Peyer's patch (tissue), 4 donors: ENCODE measurements at regions not wholly inside any gene's neighbourhood (a gene's known extent, or its start where the extent isn't known, plus 50 kb on each side); places are given as distances from the start of the nearest gene placed in this dataset.

ENCODE experiments used
- DNase-seq, 3 donors: peaks; one replicate each; pipeline ENCODE4 v3.0.0-alpha.2; 2017 to 2019
- H3K27ac ChIP-seq, 4 donors: fragments of 200-600 bp; sonication (generic); one replicate each; pipeline ENCODE4 v1.5.1; 2016 to 2019
- H3K27me3 ChIP-seq, 2 donors: fragments of 200-600 bp; sonication (generic); one replicate each; pipeline ENCODE4 v1.5.1; 2019
- H3K36me3 ChIP-seq, 3 donors: fragments of 200-600 bp; sonication (generic); one replicate each; pipeline ENCODE4 v1.5.1; 2016 to 2019
- H3K4me1 ChIP-seq, 4 donors: fragments of 200-600 bp; sonication (generic); one replicate each; pipeline ENCODE4 v1.5.1; 2016 to 2019
- H3K4me3 ChIP-seq, 4 donors: fragments of 200-600 bp; sonication (generic); 1 replicate in 3 of 4; 2 replicates in 1 of 4; pipeline ENCODE4 v1.5.1; 2016 to 2019; ENCODE audit warnings: mild to moderate bottlenecking in 1 of 4
- H3K9me3 ChIP-seq, 4 donors: fragments of 200-600 bp; sonication (generic); one replicate each; pipeline ENCODE4 v1.5.1; 2016 to 2019; ENCODE audit warnings: mild to moderate bottlenecking in 1 of 4
- CTCF ChIP-seq, 6 experiments: fragments of 450-650 bp in 4 of 6; fragments of 200-600 bp in 2 of 6; sonication (generic) in 1 of 6; IDR thresholded peaks; one replicate each; pipeline ENCODE4 v1.5.1; 2017 to 2019; ENCODE audit warnings: antibody characterized with exemption in 6 of 6, mild to moderate bottlenecking in 3 of 6, moderate library complexity in 1 of 6
- POLR2A ChIP-seq, 2 donors: fragments of 450-650 bp; IDR thresholded peaks; one replicate each; pipeline ENCODE4 v1.5.1; 2017; ENCODE audit warnings: antibody characterized with exemption in 2 of 2, mild to moderate bottlenecking in 2 of 2, moderate library complexity in 2 of 2

- H3K4me3 ChIP-seq = no peak overlapping the region
- no peak for DNase-seq
- H3K36me3 ChIP-seq = no peaks in the 10 kb centered on the region
These were observed 461.2 kb downstream of the INHBA start for GRCh38 chr7:41241641-41242040.

GRCh38 chr7:41239596-41239995, 463.3 kb downstream of the INHBA start:
- TF ChIP-seq POLR2A (IDR thresholded peaks at IDR 0.05) = no peak
- no peak for TF ChIP-seq CTCF (IDR thresholded peaks at IDR 0.05)
- no peak for DNase-seq
- Histone ChIP-seq H3K4me1 (no peaks in the 10 kb centered on the region), H3K27ac (no peak overlapping the region), H3K4me3 (no peak overlapping the region), H3K36me3 (no peaks in the 10 kb centered on the region), H3K9me3 (no peaks in the 10 kb centered on the region), H3K27me3 (no peaks in the 10 kb centered on the region)

More at GRCh38 chr7:41241641-41242040, 461.2 kb downstream of the INHBA start:
- TF ChIP-seq CTCF (IDR thresholded peaks at IDR 0.05) = no peak
- no peak for TF ChIP-seq POLR2A (IDR thresholded peaks at IDR 0.05)
- Histone ChIP-seq H3K27ac (no peak overlapping the region), H3K4me1 (no peaks in the 10 kb centered on the region), H3K27me3 (no peaks in the 10 kb centered on the region), H3K9me3 (no peaks in the 10 kb centered on the region)

GRCh38 chr7:41238851-41239331, 464.0 kb downstream of the INHBA start:
- Histone ChIP-seq H3K4me1 (no peaks in the 10 kb centered on the region), H3K4me3 (no peak overlapping the region), H3K27ac (no peak overlapping the region), H3K36me3 (no peaks in the 10 kb centered on the region), H3K27me3 (no peaks in the 10 kb centered on the region), H3K9me3 (no peaks in the 10 kb centered on the region)
- TF ChIP-seq CTCF (IDR thresholded peaks at IDR 0.05) = no peak
- no peak for TF ChIP-seq POLR2A (IDR thresholded peaks at IDR 0.05)
- no peak for DNase-seq

- no peak overlapping the region for H3K4me3 ChIP-seq
These were observed 464.9 kb downstream of the INHBA start for GRCh38 chr7:41237956-41238355.

GRCh38 chr7:41232086-41232485, 470.8 kb downstream of the INHBA start:
- no peak for DNase-seq
- no peak for TF ChIP-seq POLR2A (IDR thresholded peaks at IDR 0.05)
- no peak for TF ChIP-seq CTCF (IDR thresholded peaks at IDR 0.05)
- Histone ChIP-seq H3K4me3 (no peak overlapping the region), H3K36me3 (no peaks in the 10 kb centered on the region), H3K4me1 (no peaks in the 10 kb centered on the region), H3K27me3 (no peaks in the 10 kb centered on the region), H3K27ac (no peak overlapping the region), H3K9me3 (no peaks in the 10 kb centered on the region)

More at GRCh38 chr7:41237956-41238355, 464.9 kb downstream of the INHBA start:
- Histone ChIP-seq H3K9me3 (no peaks in the 10 kb centered on the region), H3K27ac (no peak overlapping the region), H3K27me3 (no peaks in the 10 kb centered on the region), H3K36me3 (no peaks in the 10 kb centered on the region), H3K4me1 (no peaks in the 10 kb centered on the region)
- TF ChIP-seq CTCF (IDR thresholded peaks at IDR 0.05) (no peak), POLR2A (IDR thresholded peaks at IDR 0.05) (no peak)
- no peak for DNase-seq
